Vagina (tissue), 2 donors: ENCODE measurements at regions not wholly inside any gene's neighbourhood (a gene's known extent, or its start where the extent isn't known, plus 50 kb on each side); places are given as distances from the start of the nearest gene placed in this dataset.

Experiments used
- CTCF ChIP-seq, 3 experiments: fragments of 450-650 bp in 2 of 3; fragments of 200-600 bp in 1 of 3; sonication (generic) in 1 of 3; IDR thresholded peaks; one replicate each; pipeline ENCODE4 v1.5.1; 2017 to 2019; ENCODE audit warnings: antibody characterized with exemption in 3 of 3, mild to moderate bottlenecking in 2 of 3, moderate library complexity in 2 of 3
- POLR2A ChIP-seq, 2 donors: fragments of 450-650 bp; IDR thresholded peaks; one replicate each; pipeline ENCODE4 v1.6.1; 2017; ENCODE audit warnings: antibody characterized with exemption in 2 of 2, mild to moderate bottlenecking in 2 of 2, moderate library complexity in 2 of 2

GRCh38 chr4:97027728-97028410 lies 1115.4 kb downstream of the STPG2 start:
- TF ChIP-seq CTCF (IDR thresholded peaks at IDR 0.05) (no peak), POLR2A (IDR thresholded peaks at IDR 0.05) (no peak)
